ENCODE measurements at regions not wholly inside any gene's neighbourhood (a gene's known extent, or its start where the extent isn't known, plus 50 kb on each side); places are given as distances from the start of the nearest gene placed in this dataset.
A peak's percentile ranks its signal among the peaks of the same experiment; 100 is the strongest.

- TF ChIP-seq, protein P1, sequence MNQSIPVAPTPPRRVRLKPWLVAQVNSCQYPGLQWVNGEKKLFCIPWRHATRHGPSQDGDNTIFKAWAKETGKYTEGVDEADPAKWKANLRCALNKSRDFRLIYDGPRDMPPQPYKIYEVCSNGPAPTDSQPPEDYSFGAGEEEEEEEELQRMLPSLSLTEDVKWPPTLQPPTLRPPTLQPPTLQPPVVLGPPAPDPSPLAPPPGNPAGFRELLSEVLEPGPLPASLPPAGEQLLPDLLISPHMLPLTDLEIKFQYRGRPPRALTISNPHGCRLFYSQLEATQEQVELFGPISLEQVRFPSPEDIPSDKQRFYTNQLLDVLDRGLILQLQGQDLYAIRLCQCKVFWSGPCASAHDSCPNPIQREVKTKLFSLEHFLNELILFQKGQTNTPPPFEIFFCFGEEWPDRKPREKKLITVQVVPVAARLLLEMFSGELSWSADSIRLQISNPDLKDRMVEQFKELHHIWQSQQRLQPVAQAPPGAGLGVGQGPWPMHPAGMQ (IDR thresholded peaks at IDR 0.05; ENCODE audit: borderline replicate concordance) = no peak
- TF ChIP-seq, protein P2, sequence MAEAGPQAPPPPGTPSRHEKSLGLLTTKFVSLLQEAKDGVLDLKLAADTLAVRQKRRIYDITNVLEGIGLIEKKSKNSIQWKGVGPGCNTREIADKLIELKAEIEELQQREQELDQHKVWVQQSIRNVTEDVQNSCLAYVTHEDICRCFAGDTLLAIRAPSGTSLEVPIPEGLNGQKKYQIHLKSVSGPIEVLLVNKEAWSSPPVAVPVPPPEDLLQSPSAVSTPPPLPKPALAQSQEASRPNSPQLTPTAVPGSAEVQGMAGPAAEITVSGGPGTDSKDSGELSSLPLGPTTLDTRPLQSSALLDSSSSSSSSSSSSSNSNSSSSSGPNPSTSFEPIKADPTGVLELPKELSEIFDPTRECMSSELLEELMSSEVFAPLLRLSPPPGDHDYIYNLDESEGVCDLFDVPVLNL (IDR thresholded peaks at IDR 0.05; ENCODE audit: low read depth, low read length) = no peak
- TF ChIP-seq LARP7 (IDR thresholded peaks at IDR 0.05) (no peak), POLR2AphosphoS5 (IDR thresholded peaks at IDR 0.05; ENCODE audit: low read length) (no peak), NRF1 (conservative IDR thresholded peaks at IDR 0.05; ENCODE audit: low read depth, low read length) (no peak), EGR1 (IDR thresholded peaks at IDR 0.05; ENCODE audit: borderline replicate concordance in 1 of 2, low read depth in 2 of 2, low read length in 2 of 2) (no peak), RAD21 (IDR thresholded peaks at IDR 0.05; ENCODE audit: insufficient read depth, low read depth, low read length) (0 out of 2 replicates have a peak, but pooled peaks have one; percentile 1), WRNIP1 (IDR thresholded peaks at IDR 0.05; ENCODE audit: borderline replicate concordance, low read depth, low read length) (no peak), TARDBP (IDR thresholded peaks at IDR 0.05; ENCODE audit: borderline replicate concordance) (no peak), CBX5 (IDR thresholded peaks at IDR 0.05; ENCODE audit: low read depth) (peak; percentile 38; the same call in 1 of the 2 replicates), SMARCA5 (IDR thresholded peaks at IDR 0.05) (peak; percentile 69), ZSCAN29 (IDR thresholded peaks at IDR 0.05) (no peak), ETV6 (conservative IDR thresholded peaks at IDR 0.05 in 1 of 2, IDR thresholded peaks at IDR 0.05 in 1 of 2; ENCODE audit: borderline replicate concordance in 1 of 2, low read depth in 1 of 2) (no peak), NR2C2 (IDR thresholded peaks at IDR 0.05; ENCODE audit: borderline replicate concordance, control insufficient read depth, insufficient read length, low read depth) (no peak), SP1 (IDR thresholded peaks at IDR 0.05; ENCODE audit: low read depth, low read length) (no peak), PML (IDR thresholded peaks at IDR 0.05; ENCODE audit: low read length) (no peak), NFYB (IDR thresholded peaks at IDR 0.05; ENCODE audit: insufficient read depth, low read depth, low read length) (no peak), GABPA (IDR thresholded peaks at IDR 0.05; ENCODE audit: low read depth) (no peak), SPI1 (IDR thresholded peaks at IDR 0.05; ENCODE audit: borderline replicate concordance, insufficient read depth, low read depth, low read length) (peak; percentile 72)
- TF ChIP-seq, protein P3, sequence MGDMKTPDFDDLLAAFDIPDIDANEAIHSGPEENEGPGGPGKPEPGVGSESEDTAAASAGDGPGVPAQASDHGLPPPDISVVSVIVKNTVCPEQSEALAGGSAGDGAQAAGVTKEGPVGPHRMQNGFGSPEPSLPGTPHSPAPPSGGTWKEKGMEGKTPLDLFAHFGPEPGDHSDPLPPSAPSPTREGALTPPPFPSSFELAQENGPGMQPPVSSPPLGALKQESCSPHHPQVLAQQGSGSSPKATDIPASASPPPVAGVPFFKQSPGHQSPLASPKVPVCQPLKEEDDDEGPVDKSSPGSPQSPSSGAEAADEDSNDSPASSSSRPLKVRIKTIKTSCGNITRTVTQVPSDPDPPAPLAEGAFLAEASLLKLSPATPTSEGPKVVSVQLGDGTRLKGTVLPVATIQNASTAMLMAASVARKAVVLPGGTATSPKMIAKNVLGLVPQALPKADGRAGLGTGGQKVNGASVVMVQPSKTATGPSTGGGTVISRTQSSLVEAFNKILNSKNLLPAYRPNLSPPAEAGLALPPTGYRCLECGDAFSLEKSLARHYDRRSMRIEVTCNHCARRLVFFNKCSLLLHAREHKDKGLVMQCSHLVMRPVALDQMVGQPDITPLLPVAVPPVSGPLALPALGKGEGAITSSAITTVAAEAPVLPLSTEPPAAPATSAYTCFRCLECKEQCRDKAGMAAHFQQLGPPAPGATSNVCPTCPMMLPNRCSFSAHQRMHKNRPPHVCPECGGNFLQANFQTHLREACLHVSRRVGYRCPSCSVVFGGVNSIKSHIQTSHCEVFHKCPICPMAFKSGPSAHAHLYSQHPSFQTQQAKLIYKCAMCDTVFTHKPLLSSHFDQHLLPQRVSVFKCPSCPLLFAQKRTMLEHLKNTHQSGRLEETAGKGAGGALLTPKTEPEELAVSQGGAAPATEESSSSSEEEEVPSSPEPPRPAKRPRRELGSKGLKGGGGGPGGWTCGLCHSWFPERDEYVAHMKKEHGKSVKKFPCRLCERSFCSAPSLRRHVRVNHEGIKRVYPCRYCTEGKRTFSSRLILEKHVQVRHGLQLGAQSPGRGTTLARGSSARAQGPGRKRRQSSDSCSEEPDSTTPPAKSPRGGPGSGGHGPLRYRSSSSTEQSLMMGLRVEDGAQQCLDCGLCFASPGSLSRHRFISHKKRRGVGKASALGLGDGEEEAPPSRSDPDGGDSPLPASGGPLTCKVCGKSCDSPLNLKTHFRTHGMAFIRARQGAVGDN (IDR thresholded peaks at IDR 0.05) = no peak
- TF ChIP-seq, protein P4, sequence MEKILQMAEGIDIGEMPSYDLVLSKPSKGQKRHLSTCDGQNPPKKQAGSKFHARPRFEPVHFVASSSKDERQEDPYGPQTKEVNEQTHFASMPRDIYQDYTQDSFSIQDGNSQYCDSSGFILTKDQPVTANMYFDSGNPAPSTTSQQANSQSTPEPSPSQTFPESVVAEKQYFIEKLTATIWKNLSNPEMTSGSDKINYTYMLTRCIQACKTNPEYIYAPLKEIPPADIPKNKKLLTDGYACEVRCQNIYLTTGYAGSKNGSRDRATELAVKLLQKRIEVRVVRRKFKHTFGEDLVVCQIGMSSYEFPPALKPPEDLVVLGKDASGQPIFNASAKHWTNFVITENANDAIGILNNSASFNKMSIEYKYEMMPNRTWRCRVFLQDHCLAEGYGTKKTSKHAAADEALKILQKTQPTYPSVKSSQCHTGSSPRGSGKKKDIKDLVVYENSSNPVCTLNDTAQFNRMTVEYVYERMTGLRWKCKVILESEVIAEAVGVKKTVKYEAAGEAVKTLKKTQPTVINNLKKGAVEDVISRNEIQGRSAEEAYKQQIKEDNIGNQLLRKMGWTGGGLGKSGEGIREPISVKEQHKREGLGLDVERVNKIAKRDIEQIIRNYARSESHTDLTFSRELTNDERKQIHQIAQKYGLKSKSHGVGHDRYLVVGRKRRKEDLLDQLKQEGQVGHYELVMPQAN (conservative IDR thresholded peaks at IDR 0.05) = 0 out of 2 replicates have a peak, but pooled peaks have one; percentile 38
- TF ChIP-seq, protein P5, sequence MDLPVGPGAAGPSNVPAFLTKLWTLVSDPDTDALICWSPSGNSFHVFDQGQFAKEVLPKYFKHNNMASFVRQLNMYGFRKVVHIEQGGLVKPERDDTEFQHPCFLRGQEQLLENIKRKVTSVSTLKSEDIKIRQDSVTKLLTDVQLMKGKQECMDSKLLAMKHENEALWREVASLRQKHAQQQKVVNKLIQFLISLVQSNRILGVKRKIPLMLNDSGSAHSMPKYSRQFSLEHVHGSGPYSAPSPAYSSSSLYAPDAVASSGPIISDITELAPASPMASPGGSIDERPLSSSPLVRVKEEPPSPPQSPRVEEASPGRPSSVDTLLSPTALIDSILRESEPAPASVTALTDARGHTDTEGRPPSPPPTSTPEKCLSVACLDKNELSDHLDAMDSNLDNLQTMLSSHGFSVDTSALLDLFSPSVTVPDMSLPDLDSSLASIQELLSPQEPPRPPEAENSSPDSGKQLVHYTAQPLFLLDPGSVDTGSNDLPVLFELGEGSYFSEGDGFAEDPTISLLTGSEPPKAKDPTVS (IDR thresholded peaks at IDR 0.05; ENCODE audit: low read depth, low read length) = no peak
These were observed 50.8 kb upstream of the MYLIP start (continued) for GRCh38 chr6:16078064-16078463.

Data from GM12878 (cell line).